Stimulated activated naive B cell treated with anti-CD40 and anti-IgM and Interleukin-4, amounts not matched to agents 10 μg/mL and 1 μg/mL and 100 μg/mL, for 72 hours (primary cell): ENCODE measurements at regions not wholly inside any gene's neighbourhood (a gene's known extent, or its start where the extent isn't known, plus 50 kb on each side); places are given as distances from the start of the nearest gene placed in this dataset.

ENCODE experiments used
- ATAC-seq, 2 donors: fragments of 150-1000 bp; cut with Tn5 transposase; replicated peaks; 2 replicates each; pipeline ENCODE4 v1.10.0; 2021; ENCODE audit warnings: moderate library complexity in 1 of 2
- DNase-seq: peaks from one replicate; pipeline ENCODE4 v3.0.0; 2021
- H3K27ac Mint-ChIP-seq: one replicate; pipeline ENCODE4 v1.8.0; 2022; ENCODE audit warnings: mild to moderate bottlenecking, mixed read lengths
- H3K27me3 Mint-ChIP-seq, 2 donors: one replicate each; pipeline ENCODE4 v1.8.0; 2022; ENCODE audit warnings: mixed read lengths in 2 of 2
- H3K36me3 Mint-ChIP-seq, 2 donors: one replicate each; pipeline ENCODE4 v1.8.0; 2022; ENCODE audit warnings: mixed read lengths in 2 of 2, mild to moderate bottlenecking in 1 of 2
- H3K4me1 Mint-ChIP-seq, 2 donors: one replicate each; pipeline ENCODE4 v1.8.0; 2022; ENCODE audit warnings: mixed read lengths in 2 of 2, mild to moderate bottlenecking in 1 of 2
- H3K4me3 Mint-ChIP-seq, 2 donors: one replicate each; pipeline ENCODE4 v1.8.0; 2022; ENCODE audit warnings: mild to moderate bottlenecking in 2 of 2, mixed read lengths in 2 of 2, moderate library complexity in 1 of 2
- H3K9me3 Mint-ChIP-seq, 2 donors: one replicate each; pipeline ENCODE4 v1.8.0; 2022; ENCODE audit warnings: mixed read lengths in 2 of 2, mild to moderate bottlenecking in 1 of 2

DNA sequence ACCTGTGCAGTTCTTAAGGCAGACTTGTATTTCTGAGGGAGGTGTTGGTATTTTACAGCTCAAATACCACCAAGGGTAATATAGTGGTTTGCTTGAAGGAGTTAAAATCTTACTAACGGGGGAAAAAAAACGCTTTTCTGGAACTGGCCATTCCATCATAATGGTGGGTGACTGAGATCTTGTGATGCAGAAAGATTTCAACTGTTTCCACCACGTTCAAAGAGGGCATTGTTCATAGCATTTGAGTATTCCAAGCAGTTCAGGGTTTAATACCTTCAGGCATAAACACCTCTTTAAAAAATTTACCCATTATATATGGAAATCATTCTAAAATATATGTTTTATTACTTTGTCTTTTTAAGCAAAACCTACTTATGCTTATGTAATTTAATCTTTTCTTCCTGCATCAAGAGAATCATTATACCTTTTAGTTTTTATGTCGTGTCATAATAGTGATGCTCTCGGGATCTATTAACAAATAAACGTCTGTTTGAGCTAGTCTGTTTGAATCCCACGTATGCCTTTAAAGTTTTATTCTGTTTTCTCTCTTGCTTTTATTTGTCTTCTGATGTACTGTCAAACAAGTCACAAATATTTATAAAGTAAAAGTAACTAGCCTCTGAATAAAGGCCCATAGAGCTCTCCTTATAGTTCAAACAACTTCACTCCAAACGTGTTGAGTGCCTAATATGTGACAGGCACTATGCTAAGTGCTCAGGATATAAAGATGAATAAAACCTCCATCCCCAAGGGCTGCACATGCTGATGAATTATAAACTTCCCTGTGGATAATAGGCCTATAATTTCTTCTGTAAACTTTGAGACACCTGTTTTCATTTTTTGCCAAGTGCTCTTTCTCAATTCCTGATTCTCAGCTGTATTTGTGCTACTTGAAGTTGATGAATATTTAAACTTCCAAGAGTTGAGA lies 298.8 kb upstream of the FERMT1 start:
- ATAC-seq (no peak), DNase-seq (no peak)
- Mint-ChIP-seq H3K27me3 (peaks cover 0 to 8% of the 10 kb centered on the region in 2 donors), H3K4me3 (no peak overlapping the region), H3K9me3 (no peaks in the 10 kb centered on the region), H3K4me1 (no peaks in the 10 kb centered on the region), H3K27ac (no peak overlapping the region), H3K36me3 (no peaks in the 10 kb centered on the region)

- no peaks in the 10 kb centered on the region for H3K9me3 Mint-ChIP-seq
- H3K4me1 Mint-ChIP-seq = no peaks in the 10 kb centered on the region
- ATAC-seq (no peak), DNase-seq (no peak)
- H3K27me3 Mint-ChIP-seq = peaks cover 0 to 8% of the 10 kb centered on the region in 2 donors
- H3K36me3 Mint-ChIP-seq = no peaks in the 10 kb centered on the region
- H3K27ac Mint-ChIP-seq = no peak overlapping the region
- no peak overlapping the region for H3K4me3 Mint-ChIP-seq
Observed at GRCh38 chr20:6420336-6420735, 297.5 kb upstream of the FERMT1 start.

GRCh38 chr20:6418732-6419131 lies 295.9 kb upstream of the FERMT1 start:
- peaks cover 0 to 8% of the 10 kb centered on the region in 2 donors for H3K27me3 Mint-ChIP-seq
- no peaks in the 10 kb centered on the region for H3K36me3 Mint-ChIP-seq

DNA sequence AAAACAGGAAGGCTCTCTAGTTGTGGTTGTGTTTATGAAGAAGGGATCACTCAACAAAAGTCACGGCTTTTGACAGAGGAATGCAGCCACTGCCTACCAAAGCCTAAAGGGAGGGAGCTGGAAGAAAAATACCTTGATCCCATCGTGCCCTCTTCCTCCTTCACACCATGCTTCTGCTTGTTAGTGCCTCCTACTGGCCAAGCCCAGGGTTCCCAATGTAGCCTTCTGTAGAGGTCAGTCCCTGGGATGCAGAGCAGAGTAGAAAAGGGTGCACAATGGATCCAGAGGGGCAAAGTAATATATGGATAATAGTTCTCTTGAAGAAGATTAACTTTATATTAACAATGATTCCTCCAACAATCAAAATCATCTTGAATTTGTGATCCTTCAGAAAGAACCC lies 293.5 kb upstream of the FERMT1 start:
- Mint-ChIP-seq H3K27ac (no peak overlapping the region), H3K36me3 (no peaks in the 10 kb centered on the region), H3K4me3 (no peak overlapping the region), H3K4me1 (no peaks in the 10 kb centered on the region), H3K27me3 (peaks cover 0 to 8% of the 10 kb centered on the region in 2 donors), H3K9me3 (no peaks in the 10 kb centered on the region)
- ATAC-seq (no peak), DNase-seq (no peak)

More at GRCh38 chr20:6418732-6419131, 295.9 kb upstream of the FERMT1 start:
- no peak for DNase-seq
- H3K4me3 Mint-ChIP-seq = no peak overlapping the region
- no peak overlapping the region for H3K27ac Mint-ChIP-seq
- H3K9me3 Mint-ChIP-seq = no peaks in the 10 kb centered on the region
- no peak for ATAC-seq
- H3K4me1 Mint-ChIP-seq = no peaks in the 10 kb centered on the region

GRCh38 chr20:6411651-6412050 lies 288.8 kb upstream of the FERMT1 start:
- DNase-seq (no peak), ATAC-seq (no peak)
- no peaks in the 10 kb centered on the region for H3K36me3 Mint-ChIP-seq
- H3K4me1 Mint-ChIP-seq = no peaks in the 10 kb centered on the region
- peaks cover 4% of the 10 kb centered on the region in 2 donors for H3K27me3 Mint-ChIP-seq
- H3K4me3 Mint-ChIP-seq = no peak overlapping the region
- H3K9me3 Mint-ChIP-seq = peaks cover 0 to 3% of the 10 kb centered on the region in 2 donors
- no peak overlapping the region for H3K27ac Mint-ChIP-seq

- no peak for ATAC-seq
- no peaks in the 10 kb centered on the region for H3K4me1 Mint-ChIP-seq
- H3K27ac Mint-ChIP-seq = no peak overlapping the region
- peaks cover 4% of the 10 kb centered on the region in 2 donors for H3K27me3 Mint-ChIP-seq
- no peak for DNase-seq
- H3K9me3 Mint-ChIP-seq = peaks cover 0 to 3% of the 10 kb centered on the region in 2 donors
- no peak overlapping the region for H3K4me3 Mint-ChIP-seq
- H3K36me3 Mint-ChIP-seq = no peaks in the 10 kb centered on the region
Observed at GRCh38 chr20:6410721-6411120, 287.9 kb upstream of the FERMT1 start.

GRCh38 chr20:6407163-6407562 lies 284.3 kb upstream of the FERMT1 start:
- Mint-ChIP-seq H3K27me3 (peaks cover 4% of the 10 kb centered on the region in 2 donors), H3K36me3 (no peaks in the 10 kb centered on the region), H3K9me3 (peaks cover 0 to 3% of the 10 kb centered on the region in 2 donors), H3K27ac (no peak overlapping the region), H3K4me3 (no peak overlapping the region), H3K4me1 (no peaks in the 10 kb centered on the region)
- no peak for ATAC-seq
- no peak for DNase-seq

DNA sequence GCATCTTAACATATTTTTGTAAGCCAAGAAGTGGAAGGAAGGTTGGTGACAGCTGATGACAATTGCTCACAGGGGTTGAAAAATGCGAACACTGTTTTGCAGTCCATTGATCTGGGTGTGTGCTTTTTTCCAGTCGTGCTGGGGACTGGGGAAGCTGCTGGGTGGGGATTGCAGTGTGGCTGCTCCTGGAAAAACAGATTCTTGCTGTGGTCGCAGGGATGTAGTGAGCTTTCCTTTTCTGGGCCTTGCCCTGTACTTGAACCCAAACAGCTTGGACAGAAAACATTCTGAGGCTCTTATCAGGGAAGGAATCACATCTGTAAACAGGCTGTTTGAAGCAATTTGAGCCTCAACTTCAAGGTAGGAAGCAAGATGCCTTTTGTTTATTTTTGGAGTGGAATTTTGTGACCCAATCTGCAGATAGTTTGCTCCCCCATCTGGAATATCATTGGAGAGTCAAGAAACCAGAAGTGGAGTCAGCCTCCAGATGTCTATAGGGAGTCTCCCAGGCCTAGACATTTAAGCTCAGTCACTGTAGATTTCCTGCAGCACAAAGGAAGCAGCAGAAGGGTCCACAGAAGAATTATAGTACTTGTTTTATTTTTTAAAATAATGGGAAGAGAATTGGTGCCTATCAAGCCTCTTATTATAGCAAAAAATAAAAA lies 279.2 kb upstream of the FERMT1 start:
- H3K9me3 Mint-ChIP-seq = no peaks in the 10 kb centered on the region
- no peak for ATAC-seq
- no peak overlapping the region for H3K4me3 Mint-ChIP-seq

GRCh38 chr20:6397115-6397514 lies 274.3 kb upstream of the FERMT1 start:
- Mint-ChIP-seq H3K9me3 (no peaks in the 10 kb centered on the region), H3K27me3 (peaks cover 0 to 5% of the 10 kb centered on the region in 2 donors), H3K4me3 (no peak overlapping the region), H3K27ac (no peak overlapping the region), H3K36me3 (no peaks in the 10 kb centered on the region), H3K4me1 (no peaks in the 10 kb centered on the region)
- no peak for ATAC-seq
- DNase-seq = no peak

More for the DNA sequence above, 279.2 kb upstream of the FERMT1 start:
- H3K27me3 Mint-ChIP-seq = peaks cover 0 to 5% of the 10 kb centered on the region in 2 donors
- H3K36me3 Mint-ChIP-seq = no peaks in the 10 kb centered on the region
- no peak overlapping the region for H3K27ac Mint-ChIP-seq
- DNase-seq = no peak
- no peaks in the 10 kb centered on the region for H3K4me1 Mint-ChIP-seq

- no peaks in the 10 kb centered on the region for H3K36me3 Mint-ChIP-seq
- DNase-seq = no peak
- H3K4me1 Mint-ChIP-seq = no peaks in the 10 kb centered on the region
- no peaks in the 10 kb centered on the region for H3K9me3 Mint-ChIP-seq
- no peak for ATAC-seq
- no peak overlapping the region for H3K4me3 Mint-ChIP-seq
- no peaks in the 10 kb centered on the region for H3K27me3 Mint-ChIP-seq
- no peak overlapping the region for H3K27ac Mint-ChIP-seq
Observed at GRCh38 chr20:6395695-6396094, 272.9 kb upstream of the FERMT1 start.

DNA sequence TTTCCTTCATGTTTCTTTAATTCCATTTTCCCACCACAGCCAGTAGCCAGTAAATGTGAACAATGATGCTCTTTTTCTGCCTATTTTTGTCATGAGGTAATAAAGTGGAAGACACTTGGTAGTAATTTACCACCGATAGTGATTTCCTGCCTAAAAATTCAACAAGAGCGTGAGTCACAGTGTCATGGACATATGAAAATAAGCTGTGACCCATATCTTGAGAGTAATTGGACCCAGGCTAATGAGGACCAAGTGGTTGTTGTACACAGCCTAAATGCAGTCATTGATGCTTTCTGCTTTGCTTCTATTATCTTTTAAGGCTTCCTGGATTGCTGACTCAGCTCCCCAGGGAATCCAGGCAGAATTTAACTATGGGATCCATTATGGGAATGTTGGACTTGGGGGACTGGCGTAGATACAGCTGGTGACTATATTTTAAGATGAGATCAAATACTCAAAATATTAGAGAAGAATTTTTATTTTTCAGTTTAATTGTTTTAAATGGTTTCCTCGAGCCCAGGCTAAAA lies 265.9 kb upstream of the FERMT1 start:
- no peak overlapping the region for H3K4me3 Mint-ChIP-seq
- no peaks in the 10 kb centered on the region for H3K36me3 Mint-ChIP-seq
- H3K27ac Mint-ChIP-seq = no peak overlapping the region
- no peak for DNase-seq
- H3K27me3 Mint-ChIP-seq = no peaks in the 10 kb centered on the region
- no peaks in the 10 kb centered on the region for H3K4me1 Mint-ChIP-seq
- H3K9me3 Mint-ChIP-seq = peaks cover 3 to 7% of the 10 kb centered on the region in 2 donors
- ATAC-seq = no peak

DNA sequence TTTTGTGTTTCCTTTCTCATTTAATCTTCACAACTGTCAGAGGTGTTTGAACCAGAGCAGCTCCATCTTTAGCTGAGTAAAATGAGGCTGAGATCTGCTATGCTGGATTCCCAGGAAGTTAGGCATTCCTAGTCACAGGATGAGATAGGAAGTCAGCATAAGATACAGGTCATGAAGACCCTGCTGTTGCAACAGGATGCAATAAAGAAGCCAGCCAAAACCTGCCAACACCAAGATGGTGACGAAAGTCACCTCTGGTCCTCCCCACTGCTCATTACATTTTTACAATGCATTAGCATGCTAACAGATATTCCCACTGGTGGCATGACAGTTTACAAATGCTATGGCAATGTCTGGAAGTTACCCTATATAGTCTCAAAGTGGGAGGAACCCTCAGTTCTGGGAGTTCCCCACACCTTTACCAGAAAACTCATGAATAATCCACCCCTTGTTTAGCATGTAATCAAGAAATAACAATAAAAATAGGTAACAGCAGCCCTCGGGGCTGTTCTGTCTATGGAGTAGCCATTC lies 262.2 kb upstream of the FERMT1 start:
- no peak overlapping the region for H3K4me3 Mint-ChIP-seq
- DNase-seq = no peak
- no peaks in the 10 kb centered on the region for H3K27me3 Mint-ChIP-seq
- no peak for ATAC-seq
- no peaks in the 10 kb centered on the region for H3K36me3 Mint-ChIP-seq
- H3K9me3 Mint-ChIP-seq = peaks cover 3 to 11% of the 10 kb centered on the region in 2 donors
- no peak overlapping the region for H3K27ac Mint-ChIP-seq
- no peaks in the 10 kb centered on the region for H3K4me1 Mint-ChIP-seq

- H3K27me3 Mint-ChIP-seq = no peaks in the 10 kb centered on the region
- no peaks in the 10 kb centered on the region for H3K36me3 Mint-ChIP-seq
- H3K4me1 Mint-ChIP-seq = no peaks in the 10 kb centered on the region
- DNase-seq (no peak), ATAC-seq (no peak)
- no peak overlapping the region for H3K4me3 Mint-ChIP-seq
- H3K27ac Mint-ChIP-seq = no peak overlapping the region
- H3K9me3 Mint-ChIP-seq = peaks cover 3 to 11% of the 10 kb centered on the region in 2 donors
Observed at GRCh38 chr20:6384380-6384779, 261.6 kb upstream of the FERMT1 start.

GRCh38 chr20:6381887-6382286 lies 259.1 kb upstream of the FERMT1 start:
- Mint-ChIP-seq H3K4me1 (no peaks in the 10 kb centered on the region), H3K27me3 (no peaks in the 10 kb centered on the region), H3K9me3 (peaks cover 0 to 4% of the 10 kb centered on the region in 2 donors), H3K4me3 (no peak overlapping the region), H3K27ac (no peak overlapping the region), H3K36me3 (no peaks in the 10 kb centered on the region)
- no peak for DNase-seq
- no peak for ATAC-seq
